ENCODE measurements at regions not wholly inside any gene's neighbourhood (a gene's known extent, or its start where the extent isn't known, plus 50 kb on each side); places are given as distances from the start of the nearest gene placed in this dataset.

DNA sequence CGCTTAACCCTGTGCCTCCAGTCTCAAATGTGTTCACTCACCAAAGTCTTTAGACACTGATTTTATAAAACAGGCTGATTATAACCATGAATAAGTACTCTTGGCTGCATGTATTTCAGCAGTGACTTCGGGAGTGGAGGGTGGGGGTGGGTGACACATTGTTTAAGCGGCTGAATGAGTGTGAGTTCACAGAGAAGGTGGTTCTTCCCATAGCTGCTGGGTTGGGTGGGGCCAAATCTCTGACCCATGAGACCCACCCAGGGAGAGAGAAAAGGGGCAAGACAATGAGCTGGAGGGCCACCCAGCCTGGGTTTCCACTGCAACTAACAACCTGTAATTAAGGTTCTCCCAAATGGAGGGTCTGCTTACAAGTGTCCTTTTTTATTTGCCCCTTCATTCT lies 96.4 kb downstream of the SYNE3 start:
- H3K36me3 Mint-ChIP-seq, result no peaks in the 10 kb centered on the region
- no peak for DNase-seq (ENCODE audit: extremely low spot score, unreplicated experiment)
- TF ChIP-seq, protein P1, sequence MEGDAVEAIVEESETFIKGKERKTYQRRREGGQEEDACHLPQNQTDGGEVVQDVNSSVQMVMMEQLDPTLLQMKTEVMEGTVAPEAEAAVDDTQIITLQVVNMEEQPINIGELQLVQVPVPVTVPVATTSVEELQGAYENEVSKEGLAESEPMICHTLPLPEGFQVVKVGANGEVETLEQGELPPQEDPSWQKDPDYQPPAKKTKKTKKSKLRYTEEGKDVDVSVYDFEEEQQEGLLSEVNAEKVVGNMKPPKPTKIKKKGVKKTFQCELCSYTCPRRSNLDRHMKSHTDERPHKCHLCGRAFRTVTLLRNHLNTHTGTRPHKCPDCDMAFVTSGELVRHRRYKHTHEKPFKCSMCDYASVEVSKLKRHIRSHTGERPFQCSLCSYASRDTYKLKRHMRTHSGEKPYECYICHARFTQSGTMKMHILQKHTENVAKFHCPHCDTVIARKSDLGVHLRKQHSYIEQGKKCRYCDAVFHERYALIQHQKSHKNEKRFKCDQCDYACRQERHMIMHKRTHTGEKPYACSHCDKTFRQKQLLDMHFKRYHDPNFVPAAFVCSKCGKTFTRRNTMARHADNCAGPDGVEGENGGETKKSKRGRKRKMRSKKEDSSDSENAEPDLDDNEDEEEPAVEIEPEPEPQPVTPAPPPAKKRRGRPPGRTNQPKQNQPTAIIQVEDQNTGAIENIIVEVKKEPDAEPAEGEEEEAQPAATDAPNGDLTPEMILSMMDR (conservative IDR thresholded peaks at IDR 0.05), result no peak
- H3K4me1 Mint-ChIP-seq (ENCODE audit: unreplicated experiment), result no peaks in the 10 kb centered on the region
- H3K4me3 Mint-ChIP-seq, result no peak overlapping the region
- peaks cover 15% of the 10 kb centered on the region for H3K27me3 Mint-ChIP-seq
- H3K9me3 Mint-ChIP-seq, result no peaks in the 10 kb centered on the region
- no peak overlapping the region for H3K27ac Mint-ChIP-seq

DNA sequence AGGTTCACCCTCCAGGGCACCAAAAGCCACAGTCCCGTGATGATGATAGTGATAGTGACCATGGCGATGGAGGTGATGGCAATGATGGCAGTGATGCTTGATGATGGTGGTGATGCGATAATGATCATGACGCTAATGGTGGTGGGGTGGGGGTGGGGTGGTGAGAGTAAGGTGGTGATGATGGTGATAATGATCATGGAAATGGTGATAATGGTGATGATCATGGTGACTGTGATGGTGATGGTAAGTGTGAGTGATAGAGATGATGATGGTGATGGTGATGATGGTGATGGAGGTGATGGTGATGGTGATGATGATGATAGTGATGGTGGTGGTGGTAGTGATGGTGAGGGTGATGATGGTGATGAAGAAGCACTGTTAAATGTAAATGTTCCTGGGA lies 96.9 kb downstream of the SYNE3 start:
- Mint-ChIP-seq H3K9me3 (no peaks in the 10 kb centered on the region), H3K27ac (no peak overlapping the region), H3K36me3 (no peaks in the 10 kb centered on the region), H3K4me3 (no peak overlapping the region), H3K4me1 (ENCODE audit: unreplicated experiment) (no peaks in the 10 kb centered on the region), H3K27me3 (peaks cover 16% of the 10 kb centered on the region)
- TF ChIP-seq, protein P1 (conservative IDR thresholded peaks at IDR 0.05), result no peak
- DNase-seq (ENCODE audit: extremely low spot score, unreplicated experiment), result no peak

DNA sequence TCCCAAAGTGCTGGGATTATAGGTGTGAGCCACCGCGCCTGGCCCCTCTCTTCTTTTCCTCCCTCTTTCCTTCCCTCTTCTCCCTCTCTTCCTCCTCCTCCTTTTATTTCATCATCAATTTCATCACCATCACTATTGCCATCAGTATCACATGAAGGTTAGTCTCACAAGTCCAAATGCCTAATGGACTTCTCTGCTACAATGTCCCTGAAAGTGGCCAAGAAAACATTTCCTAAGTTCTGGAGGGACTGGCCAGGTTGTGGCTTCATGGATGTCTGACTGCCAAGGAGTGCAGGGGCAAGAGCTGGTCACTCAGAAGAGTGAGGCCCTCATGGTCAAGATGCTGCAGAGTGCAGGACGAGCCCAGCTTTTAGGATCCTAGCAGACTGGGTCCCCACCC lies 97.6 kb downstream of the SYNE3 start:
- H3K27me3 Mint-ChIP-seq, result peaks cover 19% of the 10 kb centered on the region
- H3K4me3 Mint-ChIP-seq, result no peak overlapping the region
- H3K4me1 Mint-ChIP-seq (ENCODE audit: unreplicated experiment), result no peaks in the 10 kb centered on the region
- no peak overlapping the region for H3K27ac Mint-ChIP-seq
- no peaks in the 10 kb centered on the region for H3K36me3 Mint-ChIP-seq
- H3K9me3 Mint-ChIP-seq, result no peaks in the 10 kb centered on the region
- no peak for DNase-seq (ENCODE audit: extremely low spot score, unreplicated experiment)
- TF ChIP-seq, protein P1 (conservative IDR thresholded peaks at IDR 0.05), result no peak

DNA sequence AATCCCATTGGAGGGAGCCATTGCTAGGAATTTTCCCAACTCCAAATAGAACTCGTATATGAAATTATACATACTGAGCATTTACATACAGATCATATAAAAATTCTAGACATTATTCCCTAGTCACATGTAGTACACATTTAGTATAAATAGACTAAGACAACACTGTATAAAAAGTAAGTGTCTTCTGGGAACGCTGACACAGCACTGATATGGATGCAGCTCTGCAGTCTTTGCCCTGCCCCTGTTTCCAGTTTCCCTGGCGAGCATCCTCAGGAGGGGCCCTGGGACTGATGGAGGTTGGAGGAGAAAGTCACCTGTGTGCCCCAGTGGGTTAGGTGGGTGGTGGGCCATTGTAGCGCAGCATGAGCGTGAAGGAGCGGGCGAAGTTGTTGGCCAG lies 97.8 kb upstream of the CLMN start:
- Mint-ChIP-seq H3K4me3 (no peak overlapping the region), H3K27me3 (peaks cover 25% of the 10 kb centered on the region), H3K36me3 (no peaks in the 10 kb centered on the region), H3K27ac (no peak overlapping the region), H3K4me1 (ENCODE audit: unreplicated experiment) (peaks cover 4% of the 10 kb centered on the region), H3K9me3 (no peaks in the 10 kb centered on the region)
- TF ChIP-seq, protein P1 (conservative IDR thresholded peaks at IDR 0.05), result peak; percentile 35
- DNase-seq (ENCODE audit: extremely low spot score, unreplicated experiment), result no peak

DNA sequence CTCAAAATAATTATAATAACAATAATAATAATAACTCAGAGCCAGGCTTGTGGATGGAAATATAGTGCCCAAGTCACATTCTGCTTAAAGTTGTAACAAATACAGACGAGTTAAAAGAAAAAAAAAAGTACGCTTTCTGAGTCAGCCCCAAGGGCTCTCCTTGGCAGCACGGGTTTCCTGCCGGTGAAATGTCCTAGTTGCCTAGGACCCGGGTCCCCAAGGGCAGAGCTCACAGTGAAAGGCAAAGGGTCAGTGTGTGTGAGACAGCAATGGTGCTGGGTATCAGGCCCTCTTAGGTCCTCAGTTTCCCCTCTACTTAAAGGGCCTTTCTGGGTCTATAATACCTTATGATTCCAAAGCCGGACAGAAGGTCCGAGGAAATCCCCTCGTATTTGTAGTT lies 96.3 kb upstream of the CLMN start:
- no peaks in the 10 kb centered on the region for H3K36me3 Mint-ChIP-seq

More for the DNA sequence above, 96.3 kb upstream of the CLMN start:
- Mint-ChIP-seq H3K9me3 (no peaks in the 10 kb centered on the region), H3K27me3 (peaks cover 28% of the 10 kb centered on the region), H3K4me3 (no peak overlapping the region), H3K4me1 (ENCODE audit: unreplicated experiment) (peaks cover 4% of the 10 kb centered on the region), H3K27ac (no peak overlapping the region)
- TF ChIP-seq, protein P1 (conservative IDR thresholded peaks at IDR 0.05), result no peak
- DNase-seq (ENCODE audit: extremely low spot score, unreplicated experiment), result no peak
